IMR-90 (cell line): ENCODE measurements at regions not wholly inside any gene's neighbourhood (a gene's known extent, or its start where the extent isn't known, plus 50 kb on each side); places are given as distances from the start of the nearest gene placed in this dataset.

Experiments
- ATAC-seq: fragments of 200-7000 bp; cut with Tn5 transposase; 2 replicates; pipeline ENCODE4 v1.9.1; 2020; ENCODE audit warnings: low read depth, mild to moderate bottlenecking, moderate library complexity
- BruUV-seq: library from RNA; stranded (reverse); fragments of 400-500 nt; replicated peaks from 2 replicates; lab custom pipeline; 2021; lab: Mats Ljungman, UMichigan
- CTCF ChIA-PET: fragments of 300-600 bp; formaldehyde crosslinking; extraction: SDS; loops from one replicate; lab custom pipeline; 2021; ENCODE audit warnings: antibody characterized with exemption; lab: Yijun Ruan, JAX
- POLR2A ChIA-PET: fragments of 300-600 bp; sonication (Branson Sonifier 250); formaldehyde crosslinking; loops from one replicate; lab custom pipeline; 2022; ENCODE audit warnings: antibody characterized with exemption; ENCODE audit not compliant: unreplicated experiment; lab: Charles Lee
- DNase-seq: peaks from one replicate; pipeline ENCODE4 v3.0.0; 2013
- H2AFZ ChIP-seq: replicated peaks from 2 replicates; pipeline ENCODE3; 2013; ENCODE audit warnings: low read length, mild to moderate bottlenecking; ENCODE audit not compliant: poor library complexity
- H2AK5ac ChIP-seq: 2 replicates; pipeline ENCODE4 v1.6.1; 2013; ENCODE audit warnings: low read depth, low read length, inconsistent platforms
- H2AK9ac ChIP-seq: replicated peaks from 2 replicates; pipeline ENCODE3; 2013; ENCODE audit warnings: mild to moderate bottlenecking, low read depth, low read length, moderate library complexity; ENCODE audit not compliant: poor library complexity
- H2BK120ac ChIP-seq: 2 replicates; pipeline ENCODE4 v1.6.1; 2013; ENCODE audit warnings: low read depth, low read length, inconsistent platforms
- H2BK15ac ChIP-seq: 3 replicates; pipeline ENCODE4 v1.6.1; 2013; ENCODE audit warnings: low read depth, low read length, inconsistent platforms
- H2BK20ac ChIP-seq: 2 replicates; pipeline ENCODE4 v1.6.1; 2013; ENCODE audit warnings: low read depth, mild to moderate bottlenecking, inconsistent platforms, low read length, moderate library complexity
- H2BK5ac ChIP-seq: 2 replicates; pipeline ENCODE4 v1.6.1; 2013; ENCODE audit warnings: mild to moderate bottlenecking, low read depth, low read length, inconsistent platforms; ENCODE audit not compliant: poor library complexity, severe bottlenecking
- H3K14ac ChIP-seq: replicated peaks from 2 replicates; pipeline ENCODE4 v1.6.1; 2013; ENCODE audit warnings: low read depth, low read length, inconsistent platforms
- H3K18ac ChIP-seq: 2 replicates; pipeline ENCODE4 v1.6.1; 2013; ENCODE audit warnings: low read depth, low read length, control low read depth
- H3K23ac ChIP-seq: 2 replicates; pipeline ENCODE4 v1.6.1; 2013; ENCODE audit warnings: low read depth, low read length, inconsistent platforms
- H3K27ac ChIP-seq: 2 replicates; pipeline ENCODE4 v1.5.1; 2013; ENCODE audit warnings: mild to moderate bottlenecking, control low read depth, low read length; ENCODE audit not compliant: insufficient read depth
- H3K27me3 ChIP-seq: 2 replicates; pipeline ENCODE4 v1.6.1; 2013; ENCODE audit warnings: low read length; ENCODE audit not compliant: control insufficient read depth, insufficient read depth
- H3K36me3 ChIP-seq: 2 replicates; pipeline ENCODE4 v1.6.1; 2013; ENCODE audit warnings: low read length, mixed read lengths; ENCODE audit not compliant: control insufficient read depth, insufficient read depth
- H3K4ac ChIP-seq: 2 replicates; pipeline ENCODE4 v1.6.1; 2013; ENCODE audit warnings: low read depth, low read length, inconsistent platforms
- H3K4me1 ChIP-seq: 2 replicates; pipeline ENCODE4 v1.6.1; 2013; ENCODE audit warnings: low read length, mixed read lengths; ENCODE audit not compliant: control insufficient read depth, insufficient read depth
- H3K4me2 ChIP-seq: 2 replicates; pipeline ENCODE4 v1.6.1; 2013; ENCODE audit warnings: low read depth, mild to moderate bottlenecking, control low read depth, low read length, moderate library complexity
- H3K4me3 ChIP-seq: 2 replicates; pipeline ENCODE4 v1.5.1; 2013; ENCODE audit warnings: low read depth, mild to moderate bottlenecking, control low read depth, low read length, moderate library complexity; ENCODE audit not compliant: insufficient read depth
- H3K56ac ChIP-seq: 2 replicates; pipeline ENCODE4 v1.6.1; 2013; ENCODE audit warnings: low read length, inconsistent platforms; ENCODE audit not compliant: insufficient read depth; ENCODE audit errors: extremely low read depth
- H3K79me1 ChIP-seq, 2 experiments: 2 replicates each; pipeline ENCODE4 v1.6.1; 2013; ENCODE audit warnings: low read length in 2 of 2, inconsistent platforms in 1 of 2, low read depth in 1 of 2
- H3K9ac ChIP-seq: 2 replicates; pipeline ENCODE4 v1.6.1; 2013; ENCODE audit warnings: low read depth, low read length, control low read depth
- H3K9me1 ChIP-seq: 2 replicates; pipeline ENCODE4 v1.6.1; 2013; ENCODE audit warnings: low read length, inconsistent platforms; ENCODE audit not compliant: insufficient read depth
- H3K9me3 ChIP-seq: 2 replicates; pipeline ENCODE4 v1.6.1; 2013; ENCODE audit warnings: low read length; ENCODE audit not compliant: control insufficient read depth, insufficient read depth
- H4K20me1 ChIP-seq: 2 replicates; pipeline ENCODE4 v1.6.1; 2013; ENCODE audit warnings: low read length, inconsistent platforms; ENCODE audit not compliant: insufficient read depth
- H4K5ac ChIP-seq: 2 replicates; pipeline ENCODE4 v1.6.1; 2013; ENCODE audit warnings: mild to moderate bottlenecking, low read depth, low read length, control low read depth
- H4K8ac ChIP-seq, 2 experiments: 2 replicates each; pipeline ENCODE4 v1.6.1; 2013; ENCODE audit warnings: low read depth in 2 of 2, low read length in 2 of 2, control low read depth in 1 of 2, inconsistent platforms in 1 of 2
- H4K91ac ChIP-seq: 2 replicates; pipeline ENCODE4 v1.6.1; 2013; ENCODE audit warnings: low read depth, low read length, inconsistent platforms; ENCODE audit not compliant: insufficient read depth
- CEBPB ChIP-seq: IDR thresholded peaks from 2 replicates; pipeline ENCODE4 v1.6.1; 2012; ENCODE audit warnings: low read depth, low read length, improper control_type of control experiment
- CHD1 ChIP-seq: IDR thresholded peaks from 2 replicates; pipeline ENCODE4 v1.6.1; 2012; ENCODE audit warnings: low read depth, low read length, improper control_type of control experiment
- MAFK ChIP-seq: IDR thresholded peaks from 2 replicates; pipeline ENCODE4 v1.6.1; 2012; ENCODE audit warnings: low read depth, low read length, improper control_type of control experiment
- MXI1 ChIP-seq: IDR thresholded peaks from 2 replicates; pipeline ENCODE4 v1.6.1; 2012; ENCODE audit warnings: low read depth, mild to moderate bottlenecking, low read length, moderate library complexity, borderline replicate concordance
- RAD21 ChIP-seq: IDR thresholded peaks from 2 replicates; pipeline ENCODE4 v1.6.1; 2012; ENCODE audit warnings: low read length, improper control_type of control experiment
- RCOR1 ChIP-seq: IDR thresholded peaks from 2 replicates; pipeline ENCODE4 v1.6.1; 2012; ENCODE audit warnings: mild to moderate bottlenecking, low read length, improper control_type of control experiment; ENCODE audit not compliant: insufficient replicate concordance
- SMC3 ChIP-seq: fragments of 150-350 bp; IDR thresholded peaks from 2 replicates; pipeline ENCODE4 v1.6.1; 2016; ENCODE audit warnings: low read depth, mild to moderate bottlenecking, antibody characterized with exemption, low read length, moderate library complexity
- WGBS, 2 experiments: methylation state at CpG; one replicate each; pipeline versions ENCODE4 v1.1.5 to v1.1.7; 2013; ENCODE audit warnings: missing lambda C conversion rate in 2 of 2; ENCODE audit not compliant: insufficient read length in 1 of 2; ENCODE audit errors: extremely low coverage in 2 of 2; 5-methylcytosine and 5-hydroxymethylcytosine counted together
- dilution Hi-C: fragments of 300-500 bp; cut with HindIII; formaldehyde crosslinking; loops from one replicate; pipeline ENCODE4 v1.14.3; 2018; ENCODE audit warnings: low sequenced_read_pairs; ENCODE audit not compliant: unreplicated experiment
- in situ Hi-C: fragments of 300-500 bp; cut with MboI; formaldehyde crosslinking; loops from 3 replicates; pipeline ENCODE4 v1.14.3; 2019; ENCODE audit warnings: low sequenced_read_pairs, inconsistent platforms, mixed read lengths
- intact Hi-C: fragments of 100-400 bp; cut with micrococcal nuclease; formaldehyde crosslinking; loops from 2 replicates; pipeline ENCODE4 v1.10.0; 2022
- TF ChIP-seq, protein P1 (sequence below): fragments of 150-350 bp; IDR thresholded peaks from 2 replicates; pipeline ENCODE4 v1.6.1; 2016; ENCODE audit warnings: low read depth, mild to moderate bottlenecking, low read length, moderate library complexity, borderline replicate concordance
- TF ChIP-seq, protein P2 (sequence below): fragments of 150-350 bp; IDR thresholded peaks from 2 replicates; pipeline ENCODE4 v1.6.1; 2017; ENCODE audit warnings: mild to moderate bottlenecking, antibody characterized with exemption, low read length, low read depth
- TF ChIP-seq, protein P3 (sequence below): conservative IDR thresholded peaks from 2 replicates; pipeline ENCODE4 v1.5.1; 2012; ENCODE audit warnings: mild to moderate bottlenecking, low read depth, low read length, improper control_type of control experiment

DNA sequence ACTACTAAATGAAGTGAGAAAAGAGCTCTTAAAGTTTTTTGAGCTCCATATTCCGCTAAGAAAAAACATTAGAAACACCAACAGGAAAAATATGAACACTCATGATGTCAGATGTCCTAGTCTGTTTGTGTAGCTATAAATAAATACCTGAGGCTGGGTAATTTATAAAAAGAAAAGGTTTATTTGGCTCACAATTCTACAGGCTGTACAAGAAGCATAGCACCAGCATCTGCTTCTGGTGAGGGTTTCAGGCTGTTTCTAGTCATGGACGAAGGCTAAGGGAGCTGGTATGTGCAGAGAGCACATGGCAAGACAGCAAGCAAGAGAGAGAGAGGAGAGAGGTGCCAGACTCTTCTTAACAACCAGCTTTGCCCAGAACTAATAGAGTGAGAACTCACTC, 186.2 kb downstream of the PLK2 start:
- Histone ChIP-seq H3K4ac (no peak overlapping the region), H2BK5ac (no peak overlapping the region), H3K27ac (no peak overlapping the region), H2AFZ (no peak overlapping the region), H3K23ac (no peak overlapping the region), H3K9me3 (peaks cover 2% of the 10 kb centered on the region; the same call in 1 of the 2 replicates), H3K9me1 (no peaks in the 10 kb centered on the region; the same call in 1 of the 2 replicates), H3K14ac (no peak overlapping the region), H4K20me1 (no peaks in the 10 kb centered on the region), H3K56ac (no peak overlapping the region), H2AK5ac (no peak overlapping the region), H4K8ac (no peak overlapping the region), H3K4me3 (no peak overlapping the region), H4K5ac (no peak overlapping the region), H2BK15ac (no peak overlapping the region), H3K36me3 (no peaks in the 10 kb centered on the region), H2BK20ac (no peak overlapping the region), H4K91ac (no peak overlapping the region), H2BK120ac (no peak overlapping the region), H3K27me3 (no peaks in the 10 kb centered on the region), H3K9ac (no peak overlapping the region), H3K18ac (no peak overlapping the region), H3K4me2 (no peak overlapping the region), H3K4me1 (no peaks in the 10 kb centered on the region), H3K79me1 (no peaks in the 10 kb centered on the region), H2AK9ac (no peak overlapping the region)
- in situ Hi-C loops (no loop called here), intact Hi-C loops (no loop called here), dilution Hi-C loops (no loop called here)
- ChIA-PET CTCF (no interaction called here), POLR2A (no interaction called here)
- no TSS peak for BruUV-seq
- WGBS, 2 experiments: no CpG with 5 or more reads among the region's 2 CpGs
- TF ChIP-seq CEBPB (no peak), RAD21 (no peak), CHD1 (no peak), RCOR1 (no peak), MXI1 (no peak), MAFK (no peak), SMC3 (no peak)
- TF ChIP-seq, protein P1, sequence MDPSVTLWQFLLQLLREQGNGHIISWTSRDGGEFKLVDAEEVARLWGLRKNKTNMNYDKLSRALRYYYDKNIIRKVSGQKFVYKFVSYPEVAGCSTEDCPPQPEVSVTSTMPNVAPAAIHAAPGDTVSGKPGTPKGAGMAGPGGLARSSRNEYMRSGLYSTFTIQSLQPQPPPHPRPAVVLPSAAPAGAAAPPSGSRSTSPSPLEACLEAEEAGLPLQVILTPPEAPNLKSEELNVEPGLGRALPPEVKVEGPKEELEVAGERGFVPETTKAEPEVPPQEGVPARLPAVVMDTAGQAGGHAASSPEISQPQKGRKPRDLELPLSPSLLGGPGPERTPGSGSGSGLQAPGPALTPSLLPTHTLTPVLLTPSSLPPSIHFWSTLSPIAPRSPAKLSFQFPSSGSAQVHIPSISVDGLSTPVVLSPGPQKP: no peak
- TF ChIP-seq, protein P2, sequence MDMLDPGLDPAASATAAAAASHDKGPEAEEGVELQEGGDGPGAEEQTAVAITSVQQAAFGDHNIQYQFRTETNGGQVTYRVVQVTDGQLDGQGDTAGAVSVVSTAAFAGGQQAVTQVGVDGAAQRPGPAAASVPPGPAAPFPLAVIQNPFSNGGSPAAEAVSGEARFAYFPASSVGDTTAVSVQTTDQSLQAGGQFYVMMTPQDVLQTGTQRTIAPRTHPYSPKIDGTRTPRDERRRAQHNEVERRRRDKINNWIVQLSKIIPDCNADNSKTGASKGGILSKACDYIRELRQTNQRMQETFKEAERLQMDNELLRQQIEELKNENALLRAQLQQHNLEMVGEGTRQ: no peak
- TF ChIP-seq, protein P3, sequence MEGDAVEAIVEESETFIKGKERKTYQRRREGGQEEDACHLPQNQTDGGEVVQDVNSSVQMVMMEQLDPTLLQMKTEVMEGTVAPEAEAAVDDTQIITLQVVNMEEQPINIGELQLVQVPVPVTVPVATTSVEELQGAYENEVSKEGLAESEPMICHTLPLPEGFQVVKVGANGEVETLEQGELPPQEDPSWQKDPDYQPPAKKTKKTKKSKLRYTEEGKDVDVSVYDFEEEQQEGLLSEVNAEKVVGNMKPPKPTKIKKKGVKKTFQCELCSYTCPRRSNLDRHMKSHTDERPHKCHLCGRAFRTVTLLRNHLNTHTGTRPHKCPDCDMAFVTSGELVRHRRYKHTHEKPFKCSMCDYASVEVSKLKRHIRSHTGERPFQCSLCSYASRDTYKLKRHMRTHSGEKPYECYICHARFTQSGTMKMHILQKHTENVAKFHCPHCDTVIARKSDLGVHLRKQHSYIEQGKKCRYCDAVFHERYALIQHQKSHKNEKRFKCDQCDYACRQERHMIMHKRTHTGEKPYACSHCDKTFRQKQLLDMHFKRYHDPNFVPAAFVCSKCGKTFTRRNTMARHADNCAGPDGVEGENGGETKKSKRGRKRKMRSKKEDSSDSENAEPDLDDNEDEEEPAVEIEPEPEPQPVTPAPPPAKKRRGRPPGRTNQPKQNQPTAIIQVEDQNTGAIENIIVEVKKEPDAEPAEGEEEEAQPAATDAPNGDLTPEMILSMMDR: no peak
- DNase-seq (no peak), ATAC-seq (no peak)
